ENCODE measurements at regions not wholly inside any gene's neighbourhood (a gene's known extent, or its start where the extent isn't known, plus 50 kb on each side); places are given as distances from the start of the nearest gene placed in this dataset.

GRCh38 chr5:97832645-97833296 lies 649.7 kb upstream of the RIOK2 start:
- TF ChIP-seq FOXP2 (optimal IDR thresholded peaks at IDR 0.05; ENCODE audit: borderline replicate concordance, extremely low read depth, extremely low read length, insufficient read depth) (no peak), SIN3A (IDR thresholded peaks at IDR 0.05; ENCODE audit: borderline replicate concordance, insufficient read depth, low read length) (no peak), REST (IDR thresholded peaks at IDR 0.05; ENCODE audit: insufficient read depth in 1 of 2, low read depth in 2 of 2, low read length in 2 of 2) (no peak), POLR2AphosphoS5 (IDR thresholded peaks at IDR 0.05; ENCODE audit: low read depth, low read length) (no peak), TAF1 (IDR thresholded peaks at IDR 0.05; ENCODE audit: borderline replicate concordance, insufficient read depth, low read length) (no peak)

- TF ChIP-seq REST (IDR thresholded peaks at IDR 0.05; ENCODE audit: insufficient read depth in 1 of 2, low read depth in 2 of 2, low read length in 2 of 2): no peak
- TF ChIP-seq FOXP2 (optimal IDR thresholded peaks at IDR 0.05; ENCODE audit: borderline replicate concordance, extremely low read depth, extremely low read length, insufficient read depth): no peak
Observed at GRCh38 chr5:97834561-97834960, 651.5 kb upstream of the RIOK2 start.

- no peak for TF ChIP-seq POLR2AphosphoS5 (IDR thresholded peaks at IDR 0.05; ENCODE audit: low read depth, low read length)
- no peak for TF ChIP-seq FOXP2 (optimal IDR thresholded peaks at IDR 0.05; ENCODE audit: borderline replicate concordance, extremely low read depth, extremely low read length, insufficient read depth)
- TF ChIP-seq SIN3A (IDR thresholded peaks at IDR 0.05; ENCODE audit: borderline replicate concordance, insufficient read depth, low read length): no peak
- TF ChIP-seq REST (IDR thresholded peaks at IDR 0.05; ENCODE audit: insufficient read depth in 1 of 2, low read depth in 2 of 2, low read length in 2 of 2): no peak
- no peak for TF ChIP-seq TAF1 (IDR thresholded peaks at IDR 0.05; ENCODE audit: borderline replicate concordance, insufficient read depth, low read length)
Observed at GRCh38 chr5:97835112-97835511, 652.1 kb upstream of the RIOK2 start.

GRCh38 chr5:97836816-97837215 lies 653.8 kb upstream of the RIOK2 start:
- TF ChIP-seq FOXP2 (optimal IDR thresholded peaks at IDR 0.05; ENCODE audit: borderline replicate concordance, extremely low read depth, extremely low read length, insufficient read depth) (no peak), REST (IDR thresholded peaks at IDR 0.05; ENCODE audit: insufficient read depth in 1 of 2, low read depth in 2 of 2, low read length in 2 of 2) (no peak), POLR2AphosphoS5 (IDR thresholded peaks at IDR 0.05; ENCODE audit: low read depth, low read length) (no peak), TAF1 (IDR thresholded peaks at IDR 0.05; ENCODE audit: borderline replicate concordance, insufficient read depth, low read length) (no peak)

- TF ChIP-seq FOXP2 (optimal IDR thresholded peaks at IDR 0.05; ENCODE audit: borderline replicate concordance, extremely low read depth, extremely low read length, insufficient read depth) (no peak), POLR2AphosphoS5 (IDR thresholded peaks at IDR 0.05; ENCODE audit: low read depth, low read length) (peak; percentile 56; the same call in 1 of the 2 replicates), SIN3A (IDR thresholded peaks at IDR 0.05; ENCODE audit: borderline replicate concordance, insufficient read depth, low read length) (0 out of 2 replicates have a peak, but pooled peaks have one; percentile 37)
Observed at GRCh38 chr5:97838214-97838613, 655.2 kb upstream of the RIOK2 start.
